ENCODE measurements at regions not wholly inside any gene's neighbourhood (a gene's known extent, or its start where the extent isn't known, plus 50 kb on each side); places are given as distances from the start of the nearest gene placed in this dataset.

DNA sequence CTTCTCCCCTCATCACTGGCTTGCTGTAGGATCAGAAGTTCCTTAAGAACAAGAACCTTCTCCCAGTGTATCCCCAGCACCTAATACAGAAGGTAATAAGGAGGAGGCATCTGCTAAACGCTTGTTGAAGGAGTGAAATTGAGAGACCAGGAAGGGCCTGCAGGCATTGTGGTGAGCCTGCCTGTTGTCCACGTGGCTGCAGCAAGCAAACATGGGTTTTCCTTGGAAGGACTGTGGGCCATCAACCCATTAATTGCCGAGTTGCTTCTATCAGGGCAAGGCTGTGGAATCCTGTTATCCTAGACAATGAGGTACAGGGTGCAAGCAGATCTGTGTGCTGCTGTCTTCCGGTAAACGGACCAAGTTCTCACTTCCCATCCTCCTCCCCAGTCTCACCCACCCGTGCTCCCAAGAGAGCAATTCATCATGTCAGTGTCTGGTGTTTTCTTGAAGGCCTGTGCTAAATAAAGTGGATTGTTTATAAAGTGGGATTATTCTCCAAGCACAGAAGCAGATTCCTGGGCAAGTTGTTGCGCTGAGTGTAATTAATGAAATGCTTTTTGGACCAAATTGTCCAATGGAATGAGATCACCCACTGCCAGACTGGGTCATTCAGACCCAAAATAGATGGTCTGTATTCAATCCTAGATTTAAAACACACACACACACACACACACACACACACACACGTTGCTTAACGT, 164.6 kb upstream of the CDYL start:
- Histone ChIP-seq H3K4me3 (no peak overlapping the region), H3K4me1 (peaks cover 0 to 10% of the 10 kb centered on the region in 2 donors), H3K27me3 (no peaks in the 10 kb centered on the region), H3K36me3 (no peaks in the 10 kb centered on the region), H3K27ac (peak overlapping the region; percentile 22 to 52), H3K9me3 (no peaks in the 10 kb centered on the region)
- no peak for DNase-seq (ENCODE audit: low spot score in 2 of 2)
- intact Hi-C loops (cut with DNase I; ENCODE audit: low total_unique reads): no loop called here
- TF ChIP-seq POLR2AphosphoS5 (IDR thresholded peaks at IDR 0.05) (no peak), POLR2A (IDR thresholded peaks at IDR 0.05) (no peak)
- TF ChIP-seq, protein P1, sequence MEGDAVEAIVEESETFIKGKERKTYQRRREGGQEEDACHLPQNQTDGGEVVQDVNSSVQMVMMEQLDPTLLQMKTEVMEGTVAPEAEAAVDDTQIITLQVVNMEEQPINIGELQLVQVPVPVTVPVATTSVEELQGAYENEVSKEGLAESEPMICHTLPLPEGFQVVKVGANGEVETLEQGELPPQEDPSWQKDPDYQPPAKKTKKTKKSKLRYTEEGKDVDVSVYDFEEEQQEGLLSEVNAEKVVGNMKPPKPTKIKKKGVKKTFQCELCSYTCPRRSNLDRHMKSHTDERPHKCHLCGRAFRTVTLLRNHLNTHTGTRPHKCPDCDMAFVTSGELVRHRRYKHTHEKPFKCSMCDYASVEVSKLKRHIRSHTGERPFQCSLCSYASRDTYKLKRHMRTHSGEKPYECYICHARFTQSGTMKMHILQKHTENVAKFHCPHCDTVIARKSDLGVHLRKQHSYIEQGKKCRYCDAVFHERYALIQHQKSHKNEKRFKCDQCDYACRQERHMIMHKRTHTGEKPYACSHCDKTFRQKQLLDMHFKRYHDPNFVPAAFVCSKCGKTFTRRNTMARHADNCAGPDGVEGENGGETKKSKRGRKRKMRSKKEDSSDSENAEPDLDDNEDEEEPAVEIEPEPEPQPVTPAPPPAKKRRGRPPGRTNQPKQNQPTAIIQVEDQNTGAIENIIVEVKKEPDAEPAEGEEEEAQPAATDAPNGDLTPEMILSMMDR (IDR thresholded peaks at IDR 0.05): no peak

- TF ChIP-seq POLR2AphosphoS5 (IDR thresholded peaks at IDR 0.05) (peak in 2 of 3 donors; percentile 61 to 70), POLR2A (IDR thresholded peaks at IDR 0.05) (no peak)
- H3K27me3 ChIP-seq: no peaks in the 10 kb centered on the region
- no peaks in the 10 kb centered on the region for H3K9me3 ChIP-seq
- DNase-seq (ENCODE audit: low spot score in 2 of 2): peak in 1 of 2 donors; percentile 48
- H3K4me1 ChIP-seq: peaks cover 0 to 13% of the 10 kb centered on the region in 2 donors
- H3K4me3 ChIP-seq: no peak overlapping the region
- no peaks in the 10 kb centered on the region for H3K36me3 ChIP-seq
- H3K27ac ChIP-seq: peak overlapping the region; percentile 49 to 67
- intact Hi-C loops (cut with DNase I; ENCODE audit: low total_unique reads): no loop called here
Measured at GRCh38 chr6:4610256-4610655, 165.9 kb upstream of the CDYL start.

GRCh38 chr6:4608361-4609115, 167.7 kb upstream of the CDYL start:
- Histone ChIP-seq H3K4me3 (no peak overlapping the region), H3K27me3 (no peaks in the 10 kb centered on the region), H3K9me3 (no peaks in the 10 kb centered on the region), H3K4me1 (peaks cover 0 to 13% of the 10 kb centered on the region in 2 donors), H3K27ac (no peak overlapping the region), H3K36me3 (no peaks in the 10 kb centered on the region)
- DNase-seq (ENCODE audit: low spot score in 2 of 2): no peak
- TF ChIP-seq POLR2AphosphoS5 (IDR thresholded peaks at IDR 0.05): no peak
- TF ChIP-seq POLR2A (IDR thresholded peaks at IDR 0.05): no peak
- TF ChIP-seq, protein P1 (IDR thresholded peaks at IDR 0.05): no peak
- intact Hi-C loops (cut with DNase I; ENCODE audit: low total_unique reads): no loop called here

DNA sequence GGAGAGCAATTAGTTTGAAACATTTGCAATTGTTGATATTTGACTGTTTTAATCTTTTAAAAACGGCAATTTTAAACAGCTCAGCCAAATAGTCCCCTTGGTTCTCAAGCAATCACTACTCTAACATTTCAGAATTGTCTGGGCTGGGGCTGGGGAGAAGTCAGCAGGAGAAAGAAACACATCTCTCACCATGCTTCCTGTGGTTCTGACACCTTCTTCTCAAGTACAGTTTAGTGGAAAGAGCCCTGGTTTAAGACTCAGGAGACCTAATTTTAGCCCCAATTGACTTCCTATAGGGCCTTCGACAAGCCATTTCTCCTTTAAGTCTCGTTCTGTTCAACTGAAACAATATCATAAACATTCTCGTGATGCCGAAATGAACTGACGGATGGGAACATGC, 168.4 kb upstream of the CDYL start:
- peak overlapping the region in 1 of 3 donors; percentile 54 for H3K4me3 ChIP-seq
- intact Hi-C loops (cut with DNase I; ENCODE audit: low total_unique reads): no loop called here
- TF ChIP-seq POLR2A (IDR thresholded peaks at IDR 0.05) (no peak), POLR2AphosphoS5 (IDR thresholded peaks at IDR 0.05) (no peak)
- TF ChIP-seq, protein P1 (IDR thresholded peaks at IDR 0.05): no peak
- H3K27me3 ChIP-seq: no peaks in the 10 kb centered on the region
- no peaks in the 10 kb centered on the region for H3K9me3 ChIP-seq
- H3K4me1 ChIP-seq: peaks cover 0 to 13% of the 10 kb centered on the region in 2 donors
- no peak for DNase-seq (ENCODE audit: low spot score in 2 of 2)
- peak overlapping the region; percentile 73 to 83 for H3K27ac ChIP-seq
- H3K36me3 ChIP-seq: no peaks in the 10 kb centered on the region

GRCh38 chr6:4606821-4607704, 169.1 kb upstream of the CDYL start:
- H3K4me1 ChIP-seq: peaks cover 0 to 13% of the 10 kb centered on the region in 2 donors
- H3K27ac ChIP-seq: peak overlapping the region; percentile 73 to 83
- H3K9me3 ChIP-seq: no peaks in the 10 kb centered on the region
- no peaks in the 10 kb centered on the region for H3K27me3 ChIP-seq
- TF ChIP-seq, protein P1 (IDR thresholded peaks at IDR 0.05): no peak
- TF ChIP-seq POLR2AphosphoS5 (IDR thresholded peaks at IDR 0.05) (peak in 1 of 3 donors; percentile 24), POLR2A (IDR thresholded peaks at IDR 0.05) (no peak)
- peak in 1 of 2 donors; percentile 48 for DNase-seq (ENCODE audit: low spot score in 2 of 2)
- H3K36me3 ChIP-seq: no peaks in the 10 kb centered on the region
- intact Hi-C loops (cut with DNase I; ENCODE audit: low total_unique reads): no loop called here
- H3K4me3 ChIP-seq: peak overlapping the region in 2 of 3 donors; percentile 19 to 54

Measured in breast epithelium (tissue), 4 donors.